HG02610 (cell line): ENCODE measurements at regions not wholly inside any gene's neighbourhood (a gene's known extent, or its start where the extent isn't known, plus 50 kb on each side); places are given as distances from the start of the nearest gene placed in this dataset.
"Not testable (repeated sequence)": the region's sequence is repeated elsewhere in the genome, so short reads cannot be mapped to it uniquely, and the experiment has no call there.

Experiments used
- ATAC-seq: cut with Tn5 transposase; IDR thresholded peaks from one replicate; pipeline ENCODE4 v1.9.1; 2021; ENCODE audit warnings: mild to moderate bottlenecking, moderate library complexity; ENCODE audit not compliant: unreplicated experiment

DNA sequence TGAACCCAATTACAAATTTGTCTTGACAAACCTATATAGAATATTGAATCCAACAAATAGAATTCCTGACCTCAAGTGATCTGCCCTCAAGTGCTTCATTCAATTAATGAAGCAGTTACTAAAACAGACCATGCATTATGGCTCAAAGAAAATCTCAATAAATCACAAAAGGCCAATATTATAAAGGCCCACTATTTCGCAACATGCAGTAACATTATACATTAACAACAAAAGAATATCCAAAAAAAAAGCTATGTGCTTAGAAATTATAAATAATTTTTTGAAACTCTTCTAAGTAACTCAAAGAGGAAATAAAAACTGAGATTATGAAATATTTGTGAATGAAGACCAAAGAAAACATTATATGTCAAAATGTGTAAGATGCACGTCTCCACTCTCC lies 177.7 kb downstream of the ZNF674 start:
- ATAC-seq, result no peak

DNA sequence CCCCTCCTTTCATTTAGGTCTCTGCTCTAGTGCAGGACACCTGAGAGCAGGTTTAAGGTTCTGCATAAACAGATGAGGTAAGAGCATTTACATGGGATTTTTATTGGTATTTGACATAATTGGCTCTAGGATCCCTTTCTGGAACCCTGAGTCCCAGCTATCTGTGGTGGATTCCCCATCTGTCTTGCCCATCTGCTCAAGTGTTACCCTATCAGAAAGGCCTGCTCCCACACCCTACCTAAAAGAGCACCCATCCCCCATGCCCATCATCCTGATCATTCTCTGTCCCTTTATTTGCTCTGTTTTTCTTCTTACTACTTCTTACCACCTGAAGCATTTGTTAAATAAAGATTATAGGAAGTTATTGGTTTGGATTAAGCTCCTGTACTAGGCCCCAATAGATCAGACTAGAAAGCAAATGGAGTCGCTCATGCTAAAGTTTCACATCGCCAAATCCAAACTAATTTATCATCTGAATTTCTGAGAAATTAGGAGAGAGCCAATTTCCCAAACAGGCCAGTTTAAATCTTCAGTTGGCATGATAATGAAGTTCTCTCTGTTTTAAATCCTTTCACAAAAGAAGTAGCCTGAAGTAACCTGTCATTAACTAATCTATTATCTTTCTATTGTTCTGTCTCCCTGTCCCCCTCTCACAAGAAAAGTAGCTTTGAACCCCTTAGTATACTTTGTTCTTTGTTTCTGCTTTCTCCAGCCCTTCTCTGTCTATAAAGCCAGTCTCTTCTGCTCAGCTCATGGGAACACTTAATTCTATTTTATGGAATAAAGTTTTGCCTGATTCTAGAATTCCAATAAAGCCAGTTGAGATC lies 178.6 kb downstream of the ZNF674 start:
- ATAC-seq, result no peak

GRCh38 chrX:46354481-46354880 lies 190.7 kb downstream of the ZNF674 start:
- ATAC-seq, result no peak

DNA sequence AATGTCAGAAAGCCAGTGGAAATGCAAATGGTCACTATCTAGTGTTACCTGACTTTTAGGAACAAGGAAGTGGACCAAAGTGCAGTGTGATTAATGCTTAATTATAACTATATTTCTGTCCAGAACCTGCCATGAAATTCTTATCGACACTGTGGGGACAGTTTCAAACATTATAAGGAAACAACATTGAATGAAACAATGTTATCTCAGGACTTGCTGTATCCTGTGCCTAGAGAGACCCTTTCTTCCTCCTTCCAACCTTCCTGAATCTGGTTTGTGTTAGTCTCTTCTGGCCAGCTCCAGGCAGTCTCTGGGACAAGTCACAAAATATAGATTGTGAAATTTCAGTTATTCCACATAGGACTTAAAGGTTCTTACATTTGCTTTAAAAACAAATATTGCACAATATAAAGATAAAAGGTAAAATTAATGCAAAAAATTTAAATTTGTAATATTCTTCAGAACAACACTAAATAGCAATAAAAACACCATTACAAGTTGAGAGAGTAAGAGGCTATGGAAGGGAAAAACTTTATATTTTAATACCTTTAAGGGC lies 203.4 kb downstream of the ZNF674 start:
- ATAC-seq, result no peak

GRCh38 chrX:46340696-46341095 lies 204.5 kb downstream of the ZNF674 start:
- no peak for ATAC-seq

GRCh38 chrX:46333550-46333949 lies 211.7 kb downstream of the ZNF674 start:
- no peak for ATAC-seq

DNA sequence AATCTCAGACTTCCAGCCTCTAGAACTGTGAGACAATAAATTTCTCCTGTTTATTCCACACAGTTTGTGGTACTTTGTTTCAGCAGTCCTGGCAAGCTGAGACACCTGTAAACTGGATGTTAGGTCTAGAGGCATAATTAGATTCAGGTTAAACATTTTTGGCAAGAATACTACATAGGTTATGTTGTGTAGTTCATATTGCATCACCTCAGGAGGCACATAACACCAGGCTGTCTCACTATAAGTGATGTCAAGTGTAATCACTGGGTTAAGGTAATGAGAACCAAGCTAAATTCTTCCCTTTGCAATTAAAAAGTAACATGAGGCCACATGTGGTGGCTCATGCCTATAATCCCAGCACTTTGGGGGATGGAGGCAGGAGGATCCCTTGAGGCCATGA lies 214.2 kb downstream of the ZNF674 start:
- no peak for ATAC-seq

GRCh38 chrX:46330513-46330912 lies 214.7 kb downstream of the ZNF674 start:
- ATAC-seq, result no peak

- no peak for ATAC-seq
Measured at GRCh38 chrX:46328133-46328532, 217.1 kb downstream of the ZNF674 start.

DNA sequence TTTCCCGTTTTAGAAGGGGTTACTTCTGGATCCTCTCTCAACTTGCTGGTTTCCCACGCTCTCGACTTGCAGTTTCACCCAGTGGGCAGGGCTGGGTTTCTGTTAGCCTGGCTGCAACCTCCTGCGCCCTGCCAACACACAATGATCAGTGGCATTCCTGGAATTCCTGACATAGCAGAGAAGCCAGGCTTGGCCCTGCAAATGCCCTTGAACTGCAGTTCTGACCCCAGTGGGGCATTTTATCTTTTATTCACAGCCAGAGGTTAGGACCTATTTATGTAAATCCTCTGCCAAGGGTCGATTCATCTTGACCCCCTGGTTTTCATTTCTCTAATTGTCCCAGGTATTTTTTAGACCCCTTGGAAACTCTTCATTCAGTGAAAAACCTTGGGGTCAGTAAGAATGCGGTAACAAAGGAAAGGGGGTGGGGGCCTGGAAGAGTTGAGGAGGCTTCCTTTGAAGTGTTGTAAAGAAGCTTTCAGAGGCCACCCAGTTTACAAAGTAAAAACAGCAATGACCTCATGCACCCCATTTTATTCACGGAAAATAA lies 217.6 kb downstream of the ZNF674 start:
- no peak for ATAC-seq

DNA sequence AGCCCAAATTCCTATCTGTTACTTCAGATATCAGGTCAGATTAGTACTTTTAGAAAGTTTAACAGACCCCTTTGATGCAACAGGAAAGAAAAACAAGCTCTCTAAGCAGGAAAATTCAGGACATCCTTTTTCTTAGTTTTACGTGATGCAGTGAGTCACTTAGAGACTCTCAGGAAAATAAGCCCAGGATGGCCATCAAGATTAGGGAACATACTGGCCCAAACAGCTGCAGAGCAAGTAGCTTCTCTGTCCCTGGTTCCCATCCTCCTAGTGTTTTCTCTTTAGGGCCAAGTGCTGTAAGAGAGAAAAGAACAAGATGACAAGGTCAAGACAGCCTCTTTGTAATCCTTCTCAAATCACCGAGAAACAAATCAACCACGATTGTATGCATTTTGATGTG lies 219.1 kb downstream of the ZNF674 start:
- no peak for ATAC-seq

DNA sequence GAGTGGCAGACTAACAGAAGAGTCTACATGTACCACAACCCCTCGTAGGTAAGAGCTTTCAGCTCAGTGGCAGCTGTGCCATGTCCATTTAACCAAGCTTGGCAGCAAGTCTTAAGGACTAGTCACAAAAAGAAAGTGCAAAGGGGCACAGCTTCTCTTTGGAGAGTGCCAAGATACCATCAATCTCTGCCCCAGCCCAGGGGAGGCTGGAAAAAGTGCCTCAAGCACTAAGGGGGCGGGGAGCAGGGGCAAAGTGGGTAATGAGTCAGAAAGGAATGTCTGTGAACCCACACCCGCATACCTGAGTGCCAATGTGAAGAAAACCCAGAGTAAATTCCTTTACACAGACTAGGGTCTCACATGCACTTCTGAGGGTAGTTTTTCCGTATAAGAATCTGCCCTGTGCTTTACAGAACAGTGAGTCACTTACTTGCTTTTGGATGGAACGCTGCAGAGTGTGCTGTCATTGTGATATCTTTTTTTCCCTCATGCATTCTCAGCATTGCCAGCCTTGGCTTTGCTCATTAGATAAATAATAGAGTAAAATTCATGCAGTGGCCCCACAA lies 219.8 kb downstream of the ZNF674 start:
- ATAC-seq, result no peak

- no peak for ATAC-seq
Measured at GRCh38 chrX:46324166-46324565, 221.1 kb downstream of the ZNF674 start.

DNA sequence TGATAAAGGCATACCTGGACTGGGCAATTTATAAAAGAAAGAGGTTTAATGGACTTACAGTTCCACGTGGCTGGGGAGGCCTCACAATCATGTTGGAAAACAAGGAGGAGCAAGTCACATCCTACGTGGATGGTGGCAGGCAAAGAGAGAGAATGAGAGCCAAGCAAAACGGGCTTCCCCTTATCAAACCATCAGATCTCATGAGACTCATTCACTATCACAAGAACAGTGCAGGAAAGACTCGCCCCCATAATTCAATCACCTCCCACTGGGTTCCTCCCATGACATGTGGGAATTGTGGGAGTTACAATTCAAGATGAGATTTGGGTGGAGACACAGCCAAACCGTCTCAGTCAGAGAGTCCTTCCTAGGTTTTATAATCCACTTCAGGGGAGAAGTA lies 222.3 kb downstream of the ZNF674 start:
- ATAC-seq, result not testable (repeated sequence)

DNA sequence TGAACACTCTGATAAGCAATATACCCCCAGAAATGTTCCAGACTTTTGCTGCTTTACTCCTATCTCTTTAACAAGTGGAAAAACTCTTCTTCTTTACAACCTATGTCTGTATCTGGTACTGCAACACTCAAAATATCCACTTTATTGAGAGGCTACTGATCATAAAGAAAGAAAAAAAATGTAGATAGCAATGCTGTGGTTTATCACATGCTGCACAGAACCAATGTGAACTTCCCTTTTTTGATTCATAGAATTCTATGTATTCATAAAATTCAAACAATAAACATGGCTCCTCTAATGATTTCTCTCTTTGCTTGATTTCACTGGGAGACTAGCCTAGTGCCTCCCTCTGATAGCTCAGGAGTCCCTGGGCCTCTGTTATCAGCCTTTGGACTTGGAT lies 223.5 kb downstream of the ZNF674 start:
- ATAC-seq, result no peak

- ATAC-seq, result no peak
Measured at GRCh38 chrX:46319750-46320149, 225.5 kb downstream of the ZNF674 start.

DNA sequence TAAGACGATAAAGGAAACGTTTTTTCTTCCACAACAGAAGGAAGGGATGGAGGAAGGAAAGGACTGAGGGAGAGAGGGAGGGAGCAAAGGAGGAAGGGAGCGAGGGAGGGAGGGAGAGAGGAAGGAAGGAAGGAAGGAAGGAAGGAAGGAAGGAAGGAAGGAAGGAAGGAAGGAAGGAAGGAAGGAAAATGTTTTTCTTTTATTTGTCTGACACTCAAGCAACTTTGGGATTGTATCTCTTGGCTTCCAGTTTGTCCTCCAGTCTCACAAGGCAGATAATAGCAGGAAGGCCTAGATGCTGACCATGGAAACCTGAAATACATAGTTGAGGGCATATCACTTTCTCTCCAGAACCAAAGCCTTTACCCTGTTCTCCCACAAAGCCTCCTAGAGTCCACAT lies 226.7 kb downstream of the ZNF674 start:
- no peak for ATAC-seq

- ATAC-seq, result no peak
Measured at GRCh38 chrX:46317163-46317562, 228.1 kb downstream of the ZNF674 start.

DNA sequence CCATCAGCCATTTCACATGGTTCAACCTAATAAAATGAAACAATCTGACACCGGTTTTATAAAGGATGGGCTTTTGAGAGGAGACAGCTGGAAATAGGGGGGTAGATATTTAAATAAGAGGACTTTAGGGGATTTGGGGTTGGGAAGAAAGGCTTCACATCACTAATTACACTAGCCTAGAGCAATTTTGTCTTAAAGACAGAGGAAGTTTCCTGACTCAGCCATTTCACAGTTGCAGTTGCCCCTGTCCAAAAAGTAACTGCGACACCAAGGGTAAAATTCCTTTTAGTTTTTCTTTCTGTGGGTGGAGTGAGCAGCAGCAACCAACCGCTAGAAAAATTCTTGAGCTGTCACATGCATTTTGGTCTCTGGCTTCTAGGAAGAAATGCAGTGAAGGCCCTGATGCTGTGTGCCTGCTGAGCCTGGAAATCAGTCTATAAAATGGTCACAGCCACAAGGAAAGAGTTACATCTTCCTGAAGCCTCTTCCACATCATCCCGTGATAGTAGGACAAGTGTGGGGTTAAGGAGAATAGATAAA lies 233.6 kb downstream of the ZNF674 start:
- no peak for ATAC-seq

GRCh38 chrX:46310815-46311497 lies 234.3 kb downstream of the ZNF674 start:
- ATAC-seq, result no peak

DNA sequence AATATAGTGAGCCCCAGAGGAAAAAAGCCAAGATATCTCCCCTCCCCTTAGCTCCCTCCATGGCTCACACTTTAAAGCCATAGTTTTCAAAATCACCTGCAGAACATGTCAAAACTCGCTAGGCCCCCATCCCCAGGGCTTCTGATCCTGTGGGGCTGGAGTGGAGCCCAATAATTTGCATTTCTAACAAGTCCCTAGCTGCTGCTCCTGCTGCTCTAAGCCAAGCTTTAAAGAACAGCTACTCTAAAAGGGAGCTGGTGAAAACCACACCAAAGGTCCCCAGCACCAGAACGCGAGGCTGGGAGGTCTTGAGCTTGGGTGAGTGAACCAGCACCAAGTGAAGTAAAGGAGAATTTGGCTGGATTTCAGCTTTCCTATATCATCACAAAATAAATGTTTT lies 237.1 kb downstream of the ZNF674 start:
- ATAC-seq, result no peak
